ENCODE measurements at regions not wholly inside any gene's neighbourhood (a gene's known extent, or its start where the extent isn't known, plus 50 kb on each side); places are given as distances from the start of the nearest gene placed in this dataset.

DNA sequence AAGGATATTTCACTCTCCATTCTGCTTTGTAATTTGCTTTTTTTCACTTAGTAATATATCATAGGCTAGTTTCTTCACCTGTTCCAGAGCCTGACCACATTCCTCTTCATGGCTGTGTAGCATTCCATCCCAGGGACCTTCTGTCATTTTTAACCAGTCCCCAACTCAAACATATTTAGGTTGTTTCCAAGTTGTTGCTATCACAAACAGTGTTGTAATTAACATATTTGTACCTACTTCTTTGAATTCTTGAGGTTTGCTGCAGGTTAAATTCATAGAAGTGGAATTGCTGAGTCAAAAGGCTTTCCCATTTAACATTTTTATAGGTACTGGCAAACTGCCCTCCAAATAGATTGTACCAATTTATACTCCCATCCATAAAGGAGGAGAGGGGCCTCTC lies 65.1 kb upstream of the MED9 start:
- CTCF ChIA-PET (ENCODE audit: low intra/inter-chr PET ratio), result no interaction called here
- Histone ChIP-seq H3K9me3 (replicated peaks; ENCODE audit: control insufficient read depth, insufficient read depth, low read depth, low read length) (no peaks in the 10 kb centered on the region), H3K36me3 (ENCODE audit: control insufficient read depth, insufficient read depth, low read length) (no peaks in the 10 kb centered on the region), H3K79me2 (ENCODE audit: control insufficient read depth, insufficient read depth, low read length) (no peaks in the 10 kb centered on the region), H3K4me2 (ENCODE audit: insufficient read depth, low read length) (no peak overlapping the region), H3K9me1 (ENCODE audit: control insufficient read depth, insufficient read depth, low read length) (no peaks in the 10 kb centered on the region), H3K27me3 (ENCODE audit: control insufficient read depth in 2 of 2, insufficient read depth in 2 of 2, low read length in 2 of 2) (peaks cover 0 to 19% of the 10 kb centered on the region in 2 experiments; a peak in 2 of 5 replicates), H3K9ac (ENCODE audit: insufficient read depth in 1 of 2, low read depth in 2 of 2, low read length in 2 of 2) (no peak overlapping the region), H3K27ac (ENCODE audit: extremely low read depth, low read depth, low read length) (no peak overlapping the region), H4K20me1 (replicated peaks; ENCODE audit: control insufficient read depth, insufficient read depth, low read length) (no peaks in the 10 kb centered on the region), H3K4me1 (replicated peaks in 1 of 2; ENCODE audit: control insufficient read depth in 2 of 2, insufficient read depth in 2 of 2, low read length in 2 of 2) (peaks cover 5 to 12% of the 10 kb centered on the region in 2 experiments; a peak in 3 of 5 replicates), H2AFZ (ENCODE audit: low read depth, low read length) (no peak overlapping the region), H3K4me3 (no peak overlapping the region)
- TF ChIP-seq GABPB1 (CRISPR knock-in tag; IDR thresholded peaks at IDR 0.05) (no peak), ZNF146 (CRISPR knock-in tag; IDR thresholded peaks at IDR 0.05; ENCODE audit: unreplicated experiment) (peak; percentile 63)
- FAIRE-seq, result no peak
- no peak for DNase-seq (ENCODE audit: extremely low read depth in 1 of 4, low spot score in 3 of 4)
- ATAC-seq, result no peak
- intact Hi-C loops (cut with micrococcal nuclease) (no loop called here), in situ Hi-C loops (cut with MboI) (no loop called here)
- POLR2A ChIA-PET, result no interaction called here
- BruUV-seq (replicated peaks), result no TSS peak

DNA sequence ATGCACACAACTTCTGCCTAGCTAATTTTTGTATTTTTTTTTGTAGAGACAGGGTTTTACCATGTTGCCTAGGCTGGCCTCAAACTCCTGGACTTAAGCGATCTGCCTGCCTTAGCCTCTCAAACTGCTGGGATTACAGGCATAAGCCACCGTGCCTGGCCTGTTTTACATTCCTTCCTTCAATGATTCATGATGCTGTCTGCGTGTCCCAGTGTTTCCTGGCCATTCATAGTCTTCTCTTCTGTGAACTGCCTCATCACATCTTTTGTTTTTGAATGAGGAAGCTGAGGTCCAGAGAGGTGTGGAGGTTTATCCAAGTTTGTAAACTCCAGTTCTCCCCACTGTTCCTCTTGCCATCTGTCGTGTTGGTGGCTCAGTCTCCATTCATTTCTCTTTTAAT lies 64.5 kb upstream of the MED9 start:
- no peak for ATAC-seq
- ChIA-PET CTCF (ENCODE audit: low intra/inter-chr PET ratio) (no interaction called here), POLR2A (no interaction called here)
- peaks cover 0 to 19% of the 10 kb centered on the region in 2 experiments; a peak in 2 of 5 replicates for H3K27me3 ChIP-seq (ENCODE audit: control insufficient read depth in 2 of 2, insufficient read depth in 2 of 2, low read length in 2 of 2)
- H3K9me1 ChIP-seq (ENCODE audit: control insufficient read depth, insufficient read depth, low read length), result no peaks in the 10 kb centered on the region
- peaks cover 9 to 18% of the 10 kb centered on the region in 2 experiments; a peak in 3 of 5 replicates for H3K4me1 ChIP-seq (replicated peaks in 1 of 2; ENCODE audit: control insufficient read depth in 2 of 2, insufficient read depth in 2 of 2, low read length in 2 of 2)
- WGBS (ENCODE audit: insufficient coverage, low coverage, missing lambda C conversion rate), result 8% methylated on average over 4 of the region's 4 CpGs
- H3K36me3 ChIP-seq (ENCODE audit: control insufficient read depth, insufficient read depth, low read length), result no peaks in the 10 kb centered on the region
- in situ Hi-C loops (cut with MboI), result no loop called here
- TF ChIP-seq KLF13 (tag; IDR thresholded peaks at IDR 0.05; ENCODE audit: borderline replicate concordance, low read depth) (no peak), OTX1 (CRISPR knock-in tag; IDR thresholded peaks at IDR 0.05) (no peak), SP1 (CRISPR knock-in tag; IDR thresholded peaks at IDR 0.05) (no peak), SOX6 (IDR thresholded peaks at IDR 0.05) (no peak), ELF2 (CRISPR knock-in tag; IDR thresholded peaks at IDR 0.05) (no peak)
- TF ChIP-seq, protein P1, sequence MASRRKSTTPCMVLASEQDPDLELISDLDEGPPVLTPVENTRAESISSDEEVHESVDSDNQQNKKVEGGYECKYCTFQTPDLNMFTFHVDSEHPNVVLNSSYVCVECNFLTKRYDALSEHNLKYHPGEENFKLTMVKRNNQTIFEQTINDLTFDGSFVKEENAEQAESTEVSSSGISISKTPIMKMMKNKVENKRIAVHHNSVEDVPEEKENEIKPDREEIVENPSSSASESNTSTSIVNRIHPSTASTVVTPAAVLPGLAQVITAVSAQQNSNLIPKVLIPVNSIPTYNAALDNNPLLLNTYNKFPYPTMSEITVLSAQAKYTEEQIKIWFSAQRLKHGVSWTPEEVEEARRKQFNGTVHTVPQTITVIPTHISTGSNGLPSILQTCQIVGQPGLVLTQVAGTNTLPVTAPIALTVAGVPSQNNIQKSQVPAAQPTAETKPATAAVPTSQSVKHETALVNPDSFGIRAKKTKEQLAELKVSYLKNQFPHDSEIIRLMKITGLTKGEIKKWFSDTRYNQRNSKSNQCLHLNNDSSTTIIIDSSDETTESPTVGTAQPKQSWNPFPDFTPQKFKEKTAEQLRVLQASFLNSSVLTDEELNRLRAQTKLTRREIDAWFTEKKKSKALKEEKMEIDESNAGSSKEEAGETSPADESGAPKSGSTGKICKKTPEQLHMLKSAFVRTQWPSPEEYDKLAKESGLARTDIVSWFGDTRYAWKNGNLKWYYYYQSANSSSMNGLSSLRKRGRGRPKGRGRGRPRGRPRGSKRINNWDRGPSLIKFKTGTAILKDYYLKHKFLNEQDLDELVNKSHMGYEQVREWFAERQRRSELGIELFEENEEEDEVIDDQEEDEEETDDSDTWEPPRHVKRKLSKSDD (conservative IDR thresholded peaks at IDR 0.05; ENCODE audit: low read length), result no peak
- no peak overlapping the region for H3K4me3 ChIP-seq
- no peak overlapping the region for H3K9ac ChIP-seq (ENCODE audit: insufficient read depth in 1 of 2, low read depth in 2 of 2, low read length in 2 of 2)
- no peaks in the 10 kb centered on the region for H3K9me3 ChIP-seq (replicated peaks; ENCODE audit: control insufficient read depth, insufficient read depth, low read depth, low read length)
- H4K20me1 ChIP-seq (replicated peaks; ENCODE audit: control insufficient read depth, insufficient read depth, low read length), result no peaks in the 10 kb centered on the region
- H3K79me2 ChIP-seq (ENCODE audit: control insufficient read depth, insufficient read depth, low read length), result no peaks in the 10 kb centered on the region
- H3K4me2 ChIP-seq (ENCODE audit: insufficient read depth, low read length), result no peak overlapping the region
- H2AFZ ChIP-seq (ENCODE audit: low read depth, low read length), result no peak overlapping the region; the same call in 1 of the 2 replicates
- no peak for FAIRE-seq
- no peak for DNase-seq (ENCODE audit: extremely low read depth in 1 of 4, low spot score in 3 of 4)
- BruUV-seq (replicated peaks), result no TSS peak
- intact Hi-C loops (cut with micrococcal nuclease), result no loop called here
- no peak overlapping the region for H3K27ac ChIP-seq (ENCODE audit: extremely low read depth, low read depth, low read length)
